ENCODE measurements at regions not wholly inside any gene's neighbourhood (a gene's known extent, or its start where the extent isn't known, plus 50 kb on each side); places are given as distances from the start of the nearest gene placed in this dataset.

DNA sequence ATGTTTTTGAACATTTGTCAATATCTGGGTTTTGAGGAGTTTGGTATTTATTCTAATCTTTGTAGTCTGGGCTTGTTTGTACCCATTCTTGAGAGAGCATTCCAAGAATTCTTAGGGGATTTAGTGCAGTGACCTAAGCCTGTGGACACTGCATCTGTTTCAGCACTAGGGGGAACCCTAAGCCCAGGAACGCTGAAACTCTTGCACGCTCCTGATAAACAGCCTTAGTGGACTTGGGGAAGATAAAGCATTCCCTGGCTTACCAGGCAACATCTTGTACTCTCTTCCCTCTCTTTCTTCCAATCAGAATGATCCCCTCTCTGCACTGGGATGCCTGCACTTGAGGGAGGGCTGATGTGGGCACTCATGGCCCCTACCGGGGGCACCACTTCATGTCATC is 654.9 kb upstream of the HTR2C start (continued):
- TF ChIP-seq RFX5 (IDR thresholded peaks at IDR 0.05; ENCODE audit: borderline replicate concordance, low read depth, low read length) (peak; percentile 56; the same call in 1 of the 2 replicates), CTBP2 (IDR thresholded peaks at IDR 0.05; ENCODE audit: borderline replicate concordance, insufficient read depth, insufficient read length, low read length) (no peak), RNF2 (IDR thresholded peaks at IDR 0.05; ENCODE audit: borderline replicate concordance, low read depth, low read length, missing control alignments, poor library complexity, severe bottlenecking) (no peak), KDM1A (IDR thresholded peaks at IDR 0.05; ENCODE audit: borderline replicate concordance, low read length) (no peak), RBBP5 (IDR thresholded peaks at IDR 0.05; ENCODE audit: borderline replicate concordance, low read depth, low read length) (no peak), CHD1 (IDR thresholded peaks at IDR 0.05; ENCODE audit: low read depth, low read length) (no peak), EP300 (IDR thresholded peaks at IDR 0.05; ENCODE audit: borderline replicate concordance in 1 of 2, low read depth in 2 of 2, low read length in 2 of 2) (no peak), CEBPB (IDR thresholded peaks at IDR 0.05; ENCODE audit: low read depth, low read length) (no peak), YY1 (IDR thresholded peaks at IDR 0.05; ENCODE audit: low read depth, low read length) (no peak), POLR2AphosphoS5 (IDR thresholded peaks at IDR 0.05; ENCODE audit: low read depth, low read length) (no peak; the same call in 1 of the 2 replicates), SAP30 (IDR thresholded peaks at IDR 0.05; ENCODE audit: insufficient read depth, insufficient replicate concordance, low read length) (no peak), TAF7 (optimal IDR thresholded peaks at IDR 0.05; ENCODE audit: borderline replicate concordance, low read depth, low read length) (no peak), BCL11A (IDR thresholded peaks at IDR 0.05; ENCODE audit: low read depth in 2 of 2, low read length in 2 of 2) (no peak), SIN3A (conservative IDR thresholded peaks at IDR 0.05 in 1 of 2, IDR thresholded peaks at IDR 0.05 in 1 of 2; ENCODE audit: low read depth in 1 of 2, low read length in 2 of 2) (no peak), RAD21 (IDR thresholded peaks at IDR 0.05 in 1 of 2, conservative IDR thresholded peaks at IDR 0.05 in 1 of 2; ENCODE audit: low read depth in 2 of 2, low read length in 2 of 2) (peak; percentile 92 to 93), SP4 (IDR thresholded peaks at IDR 0.05; ENCODE audit: low read length) (no peak), POU5F1 (IDR thresholded peaks at IDR 0.05; ENCODE audit: low read depth, low read length) (no peak), TCF12 (IDR thresholded peaks at IDR 0.05; ENCODE audit: low read depth, low read length) (no peak), KDM4A (IDR thresholded peaks at IDR 0.05; ENCODE audit: low read depth, low read length, severe bottlenecking) (no peak), FOSL1 (IDR thresholded peaks at IDR 0.05; ENCODE audit: insufficient read depth, low read depth, low read length) (no peak)
- TF ChIP-seq, protein P1, sequence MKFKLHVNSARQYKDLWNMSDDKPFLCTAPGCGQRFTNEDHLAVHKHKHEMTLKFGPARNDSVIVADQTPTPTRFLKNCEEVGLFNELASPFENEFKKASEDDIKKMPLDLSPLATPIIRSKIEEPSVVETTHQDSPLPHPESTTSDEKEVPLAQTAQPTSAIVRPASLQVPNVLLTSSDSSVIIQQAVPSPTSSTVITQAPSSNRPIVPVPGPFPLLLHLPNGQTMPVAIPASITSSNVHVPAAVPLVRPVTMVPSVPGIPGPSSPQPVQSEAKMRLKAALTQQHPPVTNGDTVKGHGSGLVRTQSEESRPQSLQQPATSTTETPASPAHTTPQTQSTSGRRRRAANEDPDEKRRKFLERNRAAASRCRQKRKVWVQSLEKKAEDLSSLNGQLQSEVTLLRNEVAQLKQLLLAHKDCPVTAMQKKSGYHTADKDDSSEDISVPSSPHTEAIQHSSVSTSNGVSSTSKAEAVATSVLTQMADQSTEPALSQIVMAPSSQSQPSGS (IDR thresholded peaks at IDR 0.05; ENCODE audit: low read length) = peak; percentile 55; the same call in 1 of the 2 replicates
- TF ChIP-seq, protein P2, sequence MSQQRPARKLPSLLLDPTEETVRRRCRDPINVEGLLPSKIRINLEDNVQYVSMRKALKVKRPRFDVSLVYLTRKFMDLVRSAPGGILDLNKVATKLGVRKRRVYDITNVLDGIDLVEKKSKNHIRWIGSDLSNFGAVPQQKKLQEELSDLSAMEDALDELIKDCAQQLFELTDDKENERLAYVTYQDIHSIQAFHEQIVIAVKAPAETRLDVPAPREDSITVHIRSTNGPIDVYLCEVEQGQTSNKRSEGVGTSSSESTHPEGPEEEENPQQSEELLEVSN (IDR thresholded peaks at IDR 0.05) = peak; percentile 47; the same call in 1 of the 2 replicates
